ENCODE measurements at regions not wholly inside any gene's neighbourhood (a gene's known extent, or its start where the extent isn't known, plus 50 kb on each side); places are given as distances from the start of the nearest gene placed in this dataset.

DNA sequence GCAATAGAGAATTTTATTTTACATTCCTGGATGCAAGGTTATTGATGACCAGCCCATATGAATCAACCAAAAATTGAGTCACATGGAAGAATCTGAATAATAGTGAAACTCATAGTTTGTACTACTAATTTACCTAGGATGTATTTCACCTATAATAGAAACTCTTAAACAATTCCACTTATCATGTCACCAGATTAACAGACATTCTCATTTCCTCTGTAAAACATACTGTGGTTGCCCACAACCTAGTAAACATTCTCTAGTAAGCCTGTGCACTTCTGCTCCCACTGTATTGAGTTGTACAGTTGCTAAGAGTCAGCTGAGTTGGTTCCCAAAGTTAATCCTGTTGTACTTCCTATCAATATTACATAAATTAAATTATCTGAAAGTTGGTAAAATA is 196.6 kb upstream of the TMTC1 start:
- no peaks in the 10 kb centered on the region for H3K4me1 ChIP-seq
- TF ChIP-seq, protein P1, sequence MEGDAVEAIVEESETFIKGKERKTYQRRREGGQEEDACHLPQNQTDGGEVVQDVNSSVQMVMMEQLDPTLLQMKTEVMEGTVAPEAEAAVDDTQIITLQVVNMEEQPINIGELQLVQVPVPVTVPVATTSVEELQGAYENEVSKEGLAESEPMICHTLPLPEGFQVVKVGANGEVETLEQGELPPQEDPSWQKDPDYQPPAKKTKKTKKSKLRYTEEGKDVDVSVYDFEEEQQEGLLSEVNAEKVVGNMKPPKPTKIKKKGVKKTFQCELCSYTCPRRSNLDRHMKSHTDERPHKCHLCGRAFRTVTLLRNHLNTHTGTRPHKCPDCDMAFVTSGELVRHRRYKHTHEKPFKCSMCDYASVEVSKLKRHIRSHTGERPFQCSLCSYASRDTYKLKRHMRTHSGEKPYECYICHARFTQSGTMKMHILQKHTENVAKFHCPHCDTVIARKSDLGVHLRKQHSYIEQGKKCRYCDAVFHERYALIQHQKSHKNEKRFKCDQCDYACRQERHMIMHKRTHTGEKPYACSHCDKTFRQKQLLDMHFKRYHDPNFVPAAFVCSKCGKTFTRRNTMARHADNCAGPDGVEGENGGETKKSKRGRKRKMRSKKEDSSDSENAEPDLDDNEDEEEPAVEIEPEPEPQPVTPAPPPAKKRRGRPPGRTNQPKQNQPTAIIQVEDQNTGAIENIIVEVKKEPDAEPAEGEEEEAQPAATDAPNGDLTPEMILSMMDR (IDR thresholded peaks at IDR 0.05): no peak
- no peak for ATAC-seq
- intact Hi-C loops (cut with DNase I): no loop called here
- H3K27ac ChIP-seq: no peak overlapping the region
- H3K9me3 ChIP-seq: no peaks in the 10 kb centered on the region
- DNase-seq: no peak
- no peaks in the 10 kb centered on the region for H3K27me3 ChIP-seq
- no peak overlapping the region for H3K4me3 ChIP-seq
- no peaks in the 10 kb centered on the region for H3K36me3 ChIP-seq

DNA sequence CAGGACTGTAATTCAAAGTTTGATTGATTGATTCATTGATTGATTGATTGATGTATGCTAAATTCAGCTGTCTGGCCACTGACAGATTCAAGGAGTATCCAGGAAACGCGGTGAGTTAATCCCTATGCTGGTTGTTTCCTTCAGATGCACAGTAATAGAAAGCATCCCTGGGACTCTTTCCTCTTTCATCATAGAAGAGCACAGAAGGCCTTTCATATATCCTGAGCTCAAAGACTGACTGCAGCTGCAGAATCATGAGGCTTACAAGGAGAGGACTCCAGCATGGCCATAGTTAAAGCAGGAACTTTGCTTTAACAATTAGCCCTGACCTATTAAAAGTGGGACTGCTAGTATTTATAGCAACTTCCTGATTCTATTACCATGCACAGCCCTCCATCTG is 187.7 kb upstream of the TMTC1 start:
- intact Hi-C loops (cut with DNase I): no loop called here
- TF ChIP-seq, protein P1 (IDR thresholded peaks at IDR 0.05): no peak
- Histone ChIP-seq H3K4me3 (no peak overlapping the region), H3K9me3 (no peaks in the 10 kb centered on the region), H3K36me3 (no peaks in the 10 kb centered on the region), H3K4me1 (no peaks in the 10 kb centered on the region), H3K27me3 (no peaks in the 10 kb centered on the region), H3K27ac (no peak overlapping the region)
- DNase-seq (no peak), ATAC-seq (no peak)

DNA sequence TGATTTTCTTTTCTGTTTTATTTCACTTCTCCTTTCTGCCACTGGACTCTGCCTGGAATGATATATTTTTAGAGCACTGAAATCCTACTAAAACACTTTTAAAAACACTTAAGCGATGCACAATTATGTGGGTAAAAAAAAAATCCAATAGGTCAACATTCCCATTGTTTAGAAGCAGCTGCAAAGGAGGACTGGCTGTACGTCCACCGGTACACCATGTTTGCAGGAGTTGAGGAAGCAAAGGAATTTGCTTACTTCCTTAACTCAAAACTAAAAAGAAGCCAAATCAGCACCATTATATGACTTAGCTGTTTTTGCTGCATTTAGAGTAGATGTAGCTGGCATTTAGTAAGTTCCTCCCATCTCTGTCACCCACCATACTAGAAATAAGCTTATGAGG is 186.8 kb upstream of the TMTC1 start:
- H3K9me3 ChIP-seq: no peaks in the 10 kb centered on the region
- TF ChIP-seq, protein P1 (IDR thresholded peaks at IDR 0.05): no peak
- intact Hi-C loops (cut with DNase I): no loop called here

DNA sequence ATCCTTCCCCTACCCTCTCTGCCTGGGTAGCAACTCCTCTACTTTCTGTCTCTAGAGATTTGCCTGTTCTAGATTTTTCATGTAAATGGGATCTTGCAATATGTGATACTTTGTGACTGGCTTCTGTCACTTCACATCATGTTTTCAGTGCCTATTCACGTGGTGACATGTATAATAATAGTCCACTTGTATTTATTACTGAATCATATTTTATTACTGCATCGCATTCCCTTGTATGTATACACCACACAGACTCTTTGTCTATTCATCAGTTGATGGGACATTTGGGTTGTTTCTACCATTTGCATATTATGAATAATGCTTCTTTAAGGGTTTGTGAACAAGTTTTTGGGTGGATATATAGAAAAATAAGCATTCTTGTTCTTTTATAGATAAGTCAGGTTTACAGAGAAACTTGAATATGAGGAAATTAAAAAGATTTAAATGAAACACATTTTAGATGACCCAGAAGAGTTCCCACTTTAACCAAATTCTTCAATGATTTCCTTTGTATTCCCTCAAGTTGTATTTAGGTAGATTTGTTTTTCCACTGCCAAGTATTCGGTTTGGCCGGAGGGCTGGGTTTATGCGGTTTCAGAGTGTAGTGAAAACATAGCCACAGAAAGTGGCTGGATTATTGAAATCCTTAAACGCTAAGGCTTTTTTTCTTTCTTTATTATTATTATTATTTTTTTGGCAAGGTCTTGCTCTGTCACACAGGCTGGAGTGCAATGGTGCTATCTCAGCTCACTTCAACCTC is 178.7 kb upstream of the TMTC1 start:
- TF ChIP-seq, protein P1 (IDR thresholded peaks at IDR 0.05): no peak
- Histone ChIP-seq H3K4me1 (no peaks in the 10 kb centered on the region), H3K9me3 (no peaks in the 10 kb centered on the region), H3K27me3 (no peaks in the 10 kb centered on the region), H3K4me3 (no peak overlapping the region), H3K27ac (no peak overlapping the region), H3K36me3 (no peaks in the 10 kb centered on the region)
- intact Hi-C loops (cut with DNase I): no loop called here
- DNase-seq (no peak), ATAC-seq (no peak)

More for the DNA sequence above, 186.8 kb upstream of the TMTC1 start:
- ATAC-seq: no peak
- H3K36me3 ChIP-seq: no peaks in the 10 kb centered on the region
- DNase-seq: no peak
- H3K4me1 ChIP-seq: no peaks in the 10 kb centered on the region
- H3K27ac ChIP-seq: no peak overlapping the region
- H3K27me3 ChIP-seq: no peaks in the 10 kb centered on the region
- no peak overlapping the region for H3K4me3 ChIP-seq

DNA sequence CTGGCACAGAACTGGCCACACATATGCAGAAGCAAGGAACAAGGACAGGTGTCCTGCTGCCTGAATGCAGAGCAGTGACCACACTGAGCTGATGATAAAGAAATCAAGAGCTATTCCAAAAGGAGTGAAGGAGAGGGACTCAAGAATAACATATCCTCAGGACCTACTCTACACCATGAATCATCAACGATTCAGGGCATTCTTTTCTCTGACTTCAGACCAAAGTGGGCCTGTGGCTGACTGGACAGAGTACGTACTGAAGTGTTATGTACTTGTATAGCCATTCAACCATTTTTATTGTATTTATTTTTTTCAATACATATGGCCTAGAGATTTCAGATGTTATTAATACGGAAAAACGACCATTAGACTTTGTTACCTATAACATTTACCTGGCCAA is 177.5 kb upstream of the TMTC1 start:
- Histone ChIP-seq H3K36me3 (no peaks in the 10 kb centered on the region), H3K4me3 (no peak overlapping the region), H3K4me1 (no peaks in the 10 kb centered on the region), H3K9me3 (no peaks in the 10 kb centered on the region), H3K27me3 (no peaks in the 10 kb centered on the region), H3K27ac (no peak overlapping the region)
- intact Hi-C loops (cut with DNase I): no loop called here
- TF ChIP-seq, protein P1 (IDR thresholded peaks at IDR 0.05): no peak
- DNase-seq (no peak), ATAC-seq (no peak)

DNA sequence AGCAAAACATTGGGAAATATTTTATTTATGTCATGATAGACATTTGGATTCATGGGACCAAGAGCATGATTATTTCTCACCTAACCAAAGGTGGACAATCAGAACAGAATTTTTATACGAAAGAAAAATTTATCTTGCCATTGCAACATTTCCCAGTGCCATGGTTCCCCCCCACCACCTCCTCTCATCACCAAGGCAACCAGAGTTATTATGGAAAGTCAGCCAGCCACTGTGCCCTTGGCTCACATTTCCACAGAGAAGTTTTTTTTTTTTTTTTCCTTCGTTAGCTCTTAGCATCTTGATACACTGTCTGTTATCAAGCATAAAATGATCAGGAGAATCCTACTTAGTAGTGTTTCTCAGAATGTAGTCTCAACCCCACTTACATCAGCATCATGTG is 176.4 kb upstream of the TMTC1 start:
- TF ChIP-seq, protein P1 (IDR thresholded peaks at IDR 0.05): no peak
- H3K9me3 ChIP-seq: no peaks in the 10 kb centered on the region
- no peaks in the 10 kb centered on the region for H3K4me1 ChIP-seq
- no peaks in the 10 kb centered on the region for H3K27me3 ChIP-seq
- no peak overlapping the region for H3K27ac ChIP-seq
- no peak overlapping the region for H3K4me3 ChIP-seq
- intact Hi-C loops (cut with DNase I): no loop called here
- DNase-seq (no peak), ATAC-seq (no peak)
- H3K36me3 ChIP-seq: no peaks in the 10 kb centered on the region
